Tibial nerve (tissue), 3 donors: ENCODE measurements at regions not wholly inside any gene's neighbourhood (a gene's known extent, or its start where the extent isn't known, plus 50 kb on each side); places are given as distances from the start of the nearest gene placed in this dataset.

Experiments
- CTCF ChIP-seq, 5 experiments: fragments of 200-600 bp in 3 of 5; fragments of 450-650 bp in 2 of 5; sonication (generic) in 3 of 5; IDR thresholded peaks; one replicate each; pipeline ENCODE4 v1.5.1; 2016 to 2019; ENCODE audit warnings: antibody characterized with exemption in 5 of 5, mild to moderate bottlenecking in 3 of 5, moderate library complexity in 2 of 5
- POLR2A ChIP-seq, 2 donors: fragments of 450-650 bp; IDR thresholded peaks; one replicate each; pipeline ENCODE4 v1.6.1; 2017; ENCODE audit warnings: antibody characterized with exemption in 2 of 2, mild to moderate bottlenecking in 2 of 2, moderate library complexity in 2 of 2

- no peak for TF ChIP-seq CTCF (IDR thresholded peaks at IDR 0.05)
- no peak for TF ChIP-seq POLR2A (IDR thresholded peaks at IDR 0.05)
Measured at GRCh38 chr2:206881708-206882410, 57.5 kb upstream of the CPO start.
